Caco-2 (cell line): ENCODE measurements at regions not wholly inside any gene's neighbourhood (a gene's known extent, or its start where the extent isn't known, plus 50 kb on each side); places are given as distances from the start of the nearest gene placed in this dataset.

Source experiments
- BruUV-seq: library from RNA; stranded (reverse); fragments of 400-500 nt; replicated peaks from 2 replicates; lab custom pipeline; 2021; lab: Mats Ljungman, UMichigan
- CTCF ChIA-PET: fragments of 300-600 bp; sonication (Branson Sonifier 250); formaldehyde crosslinking; loops from one replicate; lab custom pipeline; 2022; ENCODE audit warnings: antibody characterized with exemption; lab: Charles Lee
- POLR2A ChIA-PET: fragments of 300-600 bp; sonication (Branson Sonifier 250); formaldehyde crosslinking; loops from one replicate; lab custom pipeline; 2022; ENCODE audit warnings: antibody characterized with exemption; lab: Charles Lee
- DNase-seq, 2 experiments: peaks; one replicate each; pipeline versions ENCODE4 v3.0.0 to v3.0.0-alpha.2; 2020 to 2022
- H3K27me3 ChIP-seq: replicated peaks from 2 replicates; pipeline ENCODE4 v1.6.0; 2011; ENCODE audit warnings: low read length; ENCODE audit not compliant: control insufficient read depth, insufficient read depth
- H3K36me3 ChIP-seq: 2 replicates; pipeline ENCODE4 v1.5.1; 2011; ENCODE audit warnings: low read length; ENCODE audit not compliant: control insufficient read depth, insufficient read depth
- H3K4me1 ChIP-seq: fragments of 250-450 bp; sonication (Bioruptor Pico); 2 replicates; pipeline ENCODE4 v1.5.1; 2020; ENCODE audit warnings: mild to moderate bottlenecking
- H3K4me3 ChIP-seq: 2 replicates; pipeline ENCODE4 v1.5.1; 2011; ENCODE audit warnings: low read depth, mild to moderate bottlenecking, control low read depth, low read length
- H3K9me3 ChIP-seq: fragments of 250-450 bp; sonication (Bioruptor Pico); 2 replicates; pipeline ENCODE4 v1.5.1; 2020; ENCODE audit warnings: mild to moderate bottlenecking, moderate library complexity
- H3K27ac Mint-ChIP-seq: one replicate; pipeline ENCODE4 v1.8.0; 2022; ENCODE audit warnings: mixed read lengths; ENCODE audit not compliant: unreplicated experiment
- H3K27me3 Mint-ChIP-seq: one replicate; pipeline ENCODE4 v1.8.0; 2022; ENCODE audit warnings: mixed read lengths; ENCODE audit not compliant: insufficient read depth, unreplicated experiment
- H3K36me3 Mint-ChIP-seq: one replicate; pipeline ENCODE4 v1.8.0; 2022; ENCODE audit warnings: mild to moderate bottlenecking, mixed read lengths; ENCODE audit not compliant: insufficient read depth, unreplicated experiment
- H3K4me1 Mint-ChIP-seq: one replicate; pipeline ENCODE4 v1.8.0; 2022; ENCODE audit warnings: low read depth, mixed read lengths; ENCODE audit not compliant: unreplicated experiment
- H3K4me3 Mint-ChIP-seq: one replicate; pipeline ENCODE4 v1.8.0; 2022; ENCODE audit warnings: mild to moderate bottlenecking, moderate library complexity, mixed read lengths; ENCODE audit not compliant: unreplicated experiment
- H3K9me3 Mint-ChIP-seq: one replicate; pipeline ENCODE4 v1.8.0; 2022; ENCODE audit warnings: mixed read lengths; ENCODE audit not compliant: unreplicated experiment
- intact Hi-C: fragments of 100-400 bp; cut with micrococcal nuclease; formaldehyde crosslinking; loops from one replicate; pipeline ENCODE4 v1.10.0; 2022; ENCODE audit not compliant: unreplicated experiment
- TF ChIP-seq, protein P1 (sequence below), 2 experiments: fragments of 200-600 bp in 1 of 2; IDR thresholded peaks; 1 replicate in 1 of 2; 2 replicates in 1 of 2; pipeline versions ENCODE4 v1.5.1 to v1.8.0; 2011 to 2022; ENCODE audit warnings: antibody characterized with exemption in 1 of 2, control low read depth in 1 of 2, inconsistent platforms in 1 of 2, low read depth in 1 of 2, low read length in 1 of 2, mild to moderate bottlenecking in 1 of 2, moderate library complexity in 1 of 2; ENCODE audit not compliant: insufficient read depth in 1 of 2, severe bottlenecking in 1 of 2, unreplicated experiment in 1 of 2

DNA sequence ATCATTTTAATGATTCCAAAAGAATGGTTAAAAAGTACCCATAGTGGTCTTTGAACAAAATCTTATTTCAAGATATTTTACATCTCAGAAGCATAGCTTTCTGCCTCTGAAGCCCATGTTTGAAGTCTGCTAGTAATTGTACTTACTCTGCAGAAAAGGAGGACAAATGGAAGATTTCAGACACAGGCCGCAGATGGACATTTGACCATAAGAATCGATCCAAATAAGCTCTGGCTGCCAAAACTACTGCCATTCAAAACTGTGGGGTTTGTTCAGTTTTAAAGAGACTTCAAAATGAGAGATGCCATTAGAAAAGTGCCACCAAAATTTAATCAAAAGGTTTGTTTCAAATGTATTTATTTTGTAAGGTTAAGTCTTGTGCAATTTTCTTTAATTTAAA lies 306.7 kb downstream of the DTWD2 start:
- Histone ChIP-seq H3K4me3 (no peak overlapping the region), H3K36me3 (no peaks in the 10 kb centered on the region), H3K4me1 (no peaks in the 10 kb centered on the region), H3K9me3 (peaks cover 2% of the 10 kb centered on the region; the same call in 1 of the 2 replicates), H3K27me3 (no peaks in the 10 kb centered on the region)
- H3K27ac Mint-ChIP-seq = no peak overlapping the region
- no TSS peak for BruUV-seq
- TF ChIP-seq, protein P1, sequence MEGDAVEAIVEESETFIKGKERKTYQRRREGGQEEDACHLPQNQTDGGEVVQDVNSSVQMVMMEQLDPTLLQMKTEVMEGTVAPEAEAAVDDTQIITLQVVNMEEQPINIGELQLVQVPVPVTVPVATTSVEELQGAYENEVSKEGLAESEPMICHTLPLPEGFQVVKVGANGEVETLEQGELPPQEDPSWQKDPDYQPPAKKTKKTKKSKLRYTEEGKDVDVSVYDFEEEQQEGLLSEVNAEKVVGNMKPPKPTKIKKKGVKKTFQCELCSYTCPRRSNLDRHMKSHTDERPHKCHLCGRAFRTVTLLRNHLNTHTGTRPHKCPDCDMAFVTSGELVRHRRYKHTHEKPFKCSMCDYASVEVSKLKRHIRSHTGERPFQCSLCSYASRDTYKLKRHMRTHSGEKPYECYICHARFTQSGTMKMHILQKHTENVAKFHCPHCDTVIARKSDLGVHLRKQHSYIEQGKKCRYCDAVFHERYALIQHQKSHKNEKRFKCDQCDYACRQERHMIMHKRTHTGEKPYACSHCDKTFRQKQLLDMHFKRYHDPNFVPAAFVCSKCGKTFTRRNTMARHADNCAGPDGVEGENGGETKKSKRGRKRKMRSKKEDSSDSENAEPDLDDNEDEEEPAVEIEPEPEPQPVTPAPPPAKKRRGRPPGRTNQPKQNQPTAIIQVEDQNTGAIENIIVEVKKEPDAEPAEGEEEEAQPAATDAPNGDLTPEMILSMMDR (IDR thresholded peaks at IDR 0.05; ENCODE audit: insufficient read depth in 1 of 2, low read depth in 1 of 2, low read length in 1 of 2, severe bottlenecking in 1 of 2, unreplicated experiment in 1 of 2) = no peak
- no peaks in the 10 kb centered on the region for H3K9me3 Mint-ChIP-seq
- ChIA-PET CTCF (no interaction called here), POLR2A (no interaction called here)
- no peak for DNase-seq
- H3K4me3 Mint-ChIP-seq = no peak overlapping the region
- peaks cover 4% of the 10 kb centered on the region for H3K27me3 Mint-ChIP-seq
- intact Hi-C loops = no loop called here
- no peaks in the 10 kb centered on the region for H3K36me3 Mint-ChIP-seq
- H3K4me1 Mint-ChIP-seq = no peaks in the 10 kb centered on the region

DNA sequence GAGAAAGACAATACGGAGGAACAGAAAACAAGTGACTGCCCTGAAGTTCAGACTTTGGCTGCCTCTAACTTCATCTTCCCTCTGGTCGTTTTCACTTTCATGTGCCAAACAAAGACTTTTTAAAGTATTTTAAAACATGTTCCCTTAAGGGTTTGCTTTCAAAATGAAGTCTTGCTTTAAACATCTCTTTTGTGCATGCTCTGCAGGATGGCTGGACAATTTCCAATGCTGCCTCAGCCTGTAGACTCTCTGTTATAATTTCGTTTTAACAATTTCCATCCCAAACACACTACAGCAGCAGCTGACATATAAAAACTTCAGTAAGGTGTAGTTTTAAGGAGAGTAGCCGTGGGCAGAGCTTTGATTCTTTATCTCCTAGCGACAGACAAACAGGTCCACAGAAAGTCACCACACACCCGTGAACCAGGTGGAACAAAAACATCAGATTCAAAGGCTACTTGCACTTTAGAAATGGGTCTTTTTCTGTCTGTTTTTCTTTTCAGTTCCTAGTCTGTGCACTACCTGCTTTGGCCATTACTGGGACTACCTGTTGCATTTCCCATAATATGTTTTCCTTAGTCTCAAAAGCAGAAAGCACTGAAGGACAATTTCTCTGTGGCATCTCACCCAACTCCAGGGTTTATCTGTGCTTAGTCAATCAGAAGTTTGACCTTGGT lies 308.9 kb downstream of the DTWD2 start:
- Mint-ChIP-seq H3K4me1 (no peaks in the 10 kb centered on the region), H3K9me3 (peaks cover 11% of the 10 kb centered on the region), H3K4me3 (no peak overlapping the region), H3K27ac (no peak overlapping the region), H3K27me3 (no peaks in the 10 kb centered on the region), H3K36me3 (no peaks in the 10 kb centered on the region)
- intact Hi-C loops = no loop called here
- CTCF ChIA-PET = no interaction called here
- Histone ChIP-seq H3K4me3 (no peak overlapping the region), H3K27me3 (no peaks in the 10 kb centered on the region), H3K9me3 (peaks cover 2% of the 10 kb centered on the region; the same call in 1 of the 2 replicates), H3K4me1 (no peaks in the 10 kb centered on the region), H3K36me3 (no peaks in the 10 kb centered on the region)
- DNase-seq = no peak
- TF ChIP-seq, protein P1 (IDR thresholded peaks at IDR 0.05; ENCODE audit: insufficient read depth in 1 of 2, low read depth in 1 of 2, low read length in 1 of 2, severe bottlenecking in 1 of 2, unreplicated experiment in 1 of 2) = no peak
- no TSS peak for BruUV-seq
- POLR2A ChIA-PET = no interaction called here

DNA sequence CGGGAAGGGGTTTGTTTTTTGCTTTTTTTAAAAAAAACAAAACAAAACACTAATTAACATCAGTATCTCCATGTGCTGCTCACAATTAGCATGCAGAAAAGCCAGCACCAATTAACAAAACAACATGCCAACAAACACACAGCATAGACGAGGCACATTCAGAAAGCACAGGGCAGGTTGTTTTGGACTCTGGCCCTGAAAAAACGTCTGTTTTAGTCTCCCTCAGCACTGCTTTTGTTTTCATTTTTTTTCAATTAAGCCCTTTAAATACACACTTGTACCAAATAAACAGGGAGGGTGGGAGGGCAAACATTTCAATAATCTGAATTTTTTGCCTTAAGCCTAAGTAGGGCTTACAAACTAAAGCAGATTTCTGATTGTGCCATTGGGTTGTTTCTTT lies 309.6 kb downstream of the DTWD2 start:
- Histone ChIP-seq H3K36me3 (no peaks in the 10 kb centered on the region), H3K4me3 (no peak overlapping the region), H3K9me3 (peaks cover 2% of the 10 kb centered on the region; the same call in 1 of the 2 replicates), H3K4me1 (no peaks in the 10 kb centered on the region), H3K27me3 (no peaks in the 10 kb centered on the region)
- no peaks in the 10 kb centered on the region for H3K27me3 Mint-ChIP-seq
- H3K9me3 Mint-ChIP-seq = peaks cover 17% of the 10 kb centered on the region
- H3K4me1 Mint-ChIP-seq = no peaks in the 10 kb centered on the region
- CTCF ChIA-PET = no interaction called here
- BruUV-seq = no TSS peak
- POLR2A ChIA-PET = no interaction called here
- no peaks in the 10 kb centered on the region for H3K36me3 Mint-ChIP-seq
- DNase-seq = no peak
- TF ChIP-seq, protein P1 (IDR thresholded peaks at IDR 0.05; ENCODE audit: insufficient read depth in 1 of 2, low read depth in 1 of 2, low read length in 1 of 2, severe bottlenecking in 1 of 2, unreplicated experiment in 1 of 2) = no peak
- no peak overlapping the region for H3K4me3 Mint-ChIP-seq
- no peak overlapping the region for H3K27ac Mint-ChIP-seq
- intact Hi-C loops = no loop called here
